Endothelial cell of umbilical vein (primary cell): ENCODE measurements at regions not wholly inside any gene's neighbourhood (a gene's known extent, or its start where the extent isn't known, plus 50 kb on each side); places are given as distances from the start of the nearest gene placed in this dataset.
"Not testable (repeated sequence)": the region's sequence is repeated elsewhere in the genome, so short reads cannot be mapped to it uniquely, and the experiment has no call there.

Experiments
- BruUV-seq: library from RNA; stranded (reverse); fragments of 400-500 nt; replicated peaks from 2 replicates; lab custom pipeline; 2021; lab: Mats Ljungman, UMichigan
- CTCF ChIA-PET: fragments of 300-600, 350-600 bp; sonication (Branson Sonifier 250); formaldehyde crosslinking; loops from one replicate; lab custom pipeline; 2021; ENCODE audit warnings: antibody characterized with exemption, inconsistent platforms; lab: Charles Lee
- POLR2A ChIA-PET: fragments of 300-600, 350-600 bp; sonication (Branson Sonifier 250); formaldehyde crosslinking; loops from one replicate; lab custom pipeline; 2021; ENCODE audit warnings: antibody characterized with exemption, inconsistent platforms; lab: Charles Lee
- DNase-seq: peaks from one replicate; pipeline ENCODE4 v3.0.0-alpha.2; 2011; ENCODE audit warnings: low read depth, low spot score
- FAIRE-seq: peaks from 2 replicates; lab custom pipeline; 2011; peaks lifted over from hg19 to GRCh38; lab: Jason Lieb, UNC
- H2AFZ ChIP-seq: 2 replicates; pipeline ENCODE4 v1.6.0; 2012; ENCODE audit warnings: low read depth, low read length, control low read depth, inconsistent platforms
- H3K27ac ChIP-seq: 2 replicates; pipeline ENCODE4 v1.5.1; 2011; ENCODE audit warnings: low read depth, mild to moderate bottlenecking, control low read depth, low read length, moderate library complexity; ENCODE audit not compliant: insufficient read depth
- H3K27me3 ChIP-seq, 2 experiments: 2 replicates each; pipeline versions ENCODE4 v1.6.0 to v1.6.1; 2011; ENCODE audit warnings: low read length in 2 of 2, mixed read lengths in 1 of 2; ENCODE audit not compliant: control insufficient read depth in 2 of 2, insufficient read depth in 2 of 2
- H3K36me3 ChIP-seq, 2 experiments: 2 replicates in 1 of 2; 3 replicates in 1 of 2; pipeline ENCODE4 v1.5.1; 2011; ENCODE audit warnings: low read length in 2 of 2, mild to moderate bottlenecking in 1 of 2, moderate library complexity in 1 of 2; ENCODE audit not compliant: control insufficient read depth in 2 of 2, insufficient read depth in 2 of 2; ENCODE audit errors: extremely low read depth in 1 of 2
- H3K4me1 ChIP-seq: 3 replicates; pipeline ENCODE4 v1.5.1; 2011; ENCODE audit warnings: mild to moderate bottlenecking, low read length; ENCODE audit not compliant: control insufficient read depth, insufficient read depth; ENCODE audit errors: extremely low read depth
- H3K4me2 ChIP-seq: 2 replicates; pipeline ENCODE4 v1.6.1; 2011; ENCODE audit warnings: low read length, control low read depth, mixed read lengths; ENCODE audit not compliant: insufficient read depth
- H3K4me3 ChIP-seq, 3 experiments: fragments of 200-600 bp in 1 of 3; sonication (generic), shearing (Covaris generic) in 1 of 3; replicated peaks in 1 of 3; 2 replicates each; pipeline ENCODE4 v1.5.1; 2011 to 2016; ENCODE audit warnings: control low read depth in 3 of 3, low read length in 3 of 3, mild to moderate bottlenecking in 2 of 3, inconsistent platforms in 1 of 3, low read depth in 1 of 3, moderate library complexity in 1 of 3; ENCODE audit not compliant: insufficient read depth in 1 of 3
- H3K79me2 ChIP-seq: 2 replicates; pipeline ENCODE4 v1.6.0; 2012; ENCODE audit warnings: low read length, inconsistent platforms; ENCODE audit not compliant: control insufficient read depth, insufficient read depth
- H3K9ac ChIP-seq: replicated peaks from 2 replicates; pipeline ENCODE3; 2011; ENCODE audit warnings: low read length, control low read depth; ENCODE audit not compliant: insufficient read depth; ENCODE audit errors: extremely low read depth
- H3K9me1 ChIP-seq: replicated peaks from 3 replicates; pipeline ENCODE4 v1.6.0; 2011; ENCODE audit warnings: mild to moderate bottlenecking, low read length; ENCODE audit not compliant: control insufficient read depth, insufficient read depth; ENCODE audit errors: extremely low read depth
- H3K9me3 ChIP-seq: replicated peaks from 2 replicates; pipeline ENCODE4 v1.5.1; 2012; ENCODE audit warnings: low read length, inconsistent platforms; ENCODE audit not compliant: control insufficient read depth, insufficient read depth
- H4K20me1 ChIP-seq: replicated peaks from 2 replicates; pipeline ENCODE3; 2011; ENCODE audit warnings: mild to moderate bottlenecking, low read length; ENCODE audit not compliant: control insufficient read depth, insufficient read depth; ENCODE audit errors: extremely low read depth
- EZH2 ChIP-seq: IDR thresholded peaks from 2 replicates; pipeline ENCODE4 v1.6.1; 2012; ENCODE audit warnings: borderline replicate concordance, low read depth, mild to moderate bottlenecking, moderate library complexity, low read length, inconsistent platforms; ENCODE audit not compliant: severe bottlenecking
- FOS ChIP-seq: IDR thresholded peaks from 2 replicates; pipeline ENCODE4 v1.6.1; 2011; ENCODE audit warnings: mild to moderate bottlenecking, low read length, moderate library complexity, borderline replicate concordance; ENCODE audit not compliant: insufficient read depth
- JUN ChIP-seq: IDR thresholded peaks from 2 replicates; pipeline ENCODE4 v1.6.1; 2011; ENCODE audit warnings: borderline replicate concordance, low read depth; ENCODE audit not compliant: insufficient read length, insufficient read depth
- MAX ChIP-seq: IDR thresholded peaks from 2 replicates; pipeline ENCODE4 v1.6.1; 2011; ENCODE audit not compliant: insufficient read depth, insufficient read length
- MYC ChIP-seq: IDR thresholded peaks from one replicate; pipeline ENCODE4 v1.6.1; 2011; ENCODE audit warnings: mild to moderate bottlenecking, low read depth, low read length
- dilution Hi-C: fragments of 300-500 bp; cut with MboI; formaldehyde crosslinking; loops from one replicate; pipeline ENCODE4 v1.15.0; 2019; ENCODE audit warnings: low sequenced_read_pairs; ENCODE audit not compliant: extremely low pct_ligation_motif_present
- intact Hi-C: fragments of 100-400 bp; cut with micrococcal nuclease; formaldehyde crosslinking; loops from one replicate; pipeline ENCODE4 v1.10.0; 2022

GRCh38 chr2:8131423-8131822 lies 550.4 kb upstream of the ID2 start:
- H3K36me3 ChIP-seq, dilution Hi-C loops, CTCF ChIA-PET, H4K20me1 ChIP-seq, H3K27me3 ChIP-seq, POLR2A ChIA-PET, H3K9ac ChIP-seq, H3K4me2 ChIP-seq, H3K9me3 ChIP-seq, H3K9me1 ChIP-seq, H3K79me2 ChIP-seq, H2AFZ ChIP-seq, intact Hi-C loops, H3K27ac ChIP-seq, DNase-seq, H3K4me1 ChIP-seq, BruUV-seq, H3K4me3 ChIP-seq, FAIRE-seq: not testable (repeated sequence)

GRCh38 chr2:8132351-8132831 lies 549.5 kb upstream of the ID2 start:
- ChIA-PET POLR2A (no interaction called here), CTCF (no interaction called here)
- Histone ChIP-seq H2AFZ (no peak overlapping the region), H3K27me3 (no peaks in the 10 kb centered on the region), H4K20me1 (no peaks in the 10 kb centered on the region), H3K9me1 (no peaks in the 10 kb centered on the region), H3K27ac (no peak overlapping the region), H3K36me3 (no peaks in the 10 kb centered on the region), H3K4me2 (no peak overlapping the region), H3K4me1 (no peaks in the 10 kb centered on the region), H3K9ac (no peak overlapping the region), H3K4me3 (no peak overlapping the region), H3K79me2 (no peaks in the 10 kb centered on the region), H3K9me3 (no peaks in the 10 kb centered on the region)
- intact Hi-C loops = no loop called here
- TF ChIP-seq FOS (no peak), JUN (no peak), MYC (no peak), EZH2 (no peak), MAX (no peak)
- no TSS peak for BruUV-seq
- DNase-seq (no peak), FAIRE-seq (no peak)
- dilution Hi-C loops = no loop called here
